ENCODE measurements at regions not wholly inside any gene's neighbourhood (a gene's known extent, or its start where the extent isn't known, plus 50 kb on each side); places are given as distances from the start of the nearest gene placed in this dataset.

GRCh38 chr4:42732776-42733175, 75.9 kb upstream of the ATP8A1 start:
- no peak overlapping the region for H3K4me3 ChIP-seq (ENCODE audit: low read length in 2 of 2)
- no peak overlapping the region for H2BK120ac ChIP-seq (ENCODE audit: low read depth, low read length)
- H2BK15ac ChIP-seq (ENCODE audit: low read length): no peak overlapping the region
- H3K4ac ChIP-seq (ENCODE audit: low read length): no peak overlapping the region
- DNase-seq (ENCODE audit: low spot score): no peak
- H3K9me3 ChIP-seq (replicated peaks in 1 of 2; ENCODE audit: control insufficient read depth in 2 of 2, insufficient read depth in 1 of 2, low read depth in 1 of 2, low read length in 2 of 2): no peaks in the 10 kb centered on the region
- no peak overlapping the region for H2BK5ac ChIP-seq (ENCODE audit: low read length)
- no peak overlapping the region for H4K8ac ChIP-seq (ENCODE audit: low read depth, low read length)
- H2AK5ac ChIP-seq (ENCODE audit: low read depth, low read length): no peak overlapping the region
- no peaks in the 10 kb centered on the region for H3K27me3 ChIP-seq (ENCODE audit: control insufficient read depth in 3 of 3, insufficient read depth in 3 of 3, low read depth in 1 of 3, low read length in 3 of 3)
- WGBS, 2 donors (ENCODE audit: extremely low coverage in 2 of 2, insufficient read length in 2 of 2, insufficient replicate concordance in 1 of 2): no CpG with 5 or more reads among the region's 5 CpGs
- no peak overlapping the region for H2BK12ac ChIP-seq (ENCODE audit: low read length)
- H3K36me3 ChIP-seq (replicated peaks in 1 of 2; ENCODE audit: control insufficient read depth in 2 of 2, insufficient read depth in 2 of 2, low read length in 2 of 2): no peaks in the 10 kb centered on the region
- no peak overlapping the region for H3K23ac ChIP-seq (ENCODE audit: low read depth, low read length, poor library complexity)
- H3K4me2 ChIP-seq (ENCODE audit: insufficient read depth, low read length, poor library complexity, severe bottlenecking): no peak overlapping the region
- H3K79me1 ChIP-seq (ENCODE audit: low read depth, low read length): no peaks in the 10 kb centered on the region
- H3K4me1 ChIP-seq (ENCODE audit: control insufficient read depth in 2 of 2, insufficient read depth in 1 of 2, low read depth in 1 of 2, low read length in 2 of 2): no peaks in the 10 kb centered on the region
- no peak overlapping the region for H3K14ac ChIP-seq (ENCODE audit: low read length)
- no peak overlapping the region for H3K9ac ChIP-seq (ENCODE audit: low read depth, low read length, poor library complexity)
- no peak overlapping the region for H3K18ac ChIP-seq (ENCODE audit: low read length)
- no peak overlapping the region for H3K27ac ChIP-seq (replicated peaks; ENCODE audit: low read length)
- no peak overlapping the region for H2AFZ ChIP-seq (ENCODE audit: low read length)
- no peak overlapping the region for H4K91ac ChIP-seq (ENCODE audit: low read depth, low read length, poor library complexity)

GRCh38 chr4:42729505-42730237, 72.8 kb upstream of the ATP8A1 start:
- no peak overlapping the region for H3K4ac ChIP-seq (ENCODE audit: low read length)
- H3K9ac ChIP-seq (ENCODE audit: low read depth, low read length, poor library complexity): no peak overlapping the region
- H2BK12ac ChIP-seq (ENCODE audit: low read length): no peak overlapping the region
- H3K4me3 ChIP-seq (ENCODE audit: low read length in 2 of 2): no peak overlapping the region
- no peak overlapping the region for H3K23ac ChIP-seq (ENCODE audit: low read depth, low read length, poor library complexity)
- H3K4me2 ChIP-seq (ENCODE audit: insufficient read depth, low read length, poor library complexity, severe bottlenecking): no peak overlapping the region
- no peak overlapping the region for H3K27ac ChIP-seq (replicated peaks; ENCODE audit: low read length)
- no peak overlapping the region for H2BK120ac ChIP-seq (ENCODE audit: low read depth, low read length)
- no peak overlapping the region for H2BK15ac ChIP-seq (ENCODE audit: low read length)
- no peaks in the 10 kb centered on the region for H3K27me3 ChIP-seq (ENCODE audit: control insufficient read depth in 3 of 3, insufficient read depth in 3 of 3, low read depth in 1 of 3, low read length in 3 of 3)
- no peak for DNase-seq (ENCODE audit: low spot score)
- no peak overlapping the region for H3K18ac ChIP-seq (ENCODE audit: low read length)
- no CpG with 5 or more reads among the region's 4 CpGs for WGBS, 2 donors (ENCODE audit: extremely low coverage in 2 of 2, insufficient read length in 2 of 2, insufficient replicate concordance in 1 of 2)
- H3K36me3 ChIP-seq (replicated peaks in 1 of 2; ENCODE audit: control insufficient read depth in 2 of 2, insufficient read depth in 2 of 2, low read length in 2 of 2): no peaks in the 10 kb centered on the region
- no peak overlapping the region for H4K91ac ChIP-seq (ENCODE audit: low read depth, low read length, poor library complexity)
- H3K9me3 ChIP-seq (replicated peaks in 1 of 2; ENCODE audit: control insufficient read depth in 2 of 2, insufficient read depth in 1 of 2, low read depth in 1 of 2, low read length in 2 of 2): no peaks in the 10 kb centered on the region
- no peak overlapping the region for H4K8ac ChIP-seq (ENCODE audit: low read depth, low read length)
- no peak overlapping the region for H2AK5ac ChIP-seq (ENCODE audit: low read depth, low read length)
- H2AFZ ChIP-seq (ENCODE audit: low read length): no peak overlapping the region
- no peaks in the 10 kb centered on the region for H3K79me1 ChIP-seq (ENCODE audit: low read depth, low read length)
- H3K14ac ChIP-seq (ENCODE audit: low read length): no peak overlapping the region
- no peak overlapping the region for H2BK5ac ChIP-seq (ENCODE audit: low read length)
- H3K4me1 ChIP-seq (ENCODE audit: control insufficient read depth in 2 of 2, insufficient read depth in 1 of 2, low read depth in 1 of 2, low read length in 2 of 2): no peaks in the 10 kb centered on the region

DNA sequence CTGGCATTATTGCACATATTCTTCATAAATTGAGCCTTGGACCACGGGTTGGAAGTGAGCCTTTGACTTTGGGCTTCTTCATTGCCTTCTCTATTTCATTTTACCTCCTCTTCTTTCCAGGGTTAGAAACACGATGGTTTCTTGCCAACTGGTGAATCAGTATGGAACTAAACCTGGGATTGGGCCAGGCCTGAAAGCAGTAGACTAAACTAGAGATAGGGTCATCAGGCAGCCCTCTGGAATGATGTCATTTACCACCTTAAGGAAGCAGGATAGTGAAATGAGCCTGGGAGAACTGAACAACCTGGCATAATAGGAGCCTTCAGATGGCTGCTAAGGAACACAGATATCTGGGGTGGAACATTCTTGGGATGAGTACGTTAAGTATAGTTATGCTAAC, 67.5 kb upstream of the ATP8A1 start:
- Histone ChIP-seq H3K4ac (ENCODE audit: low read length) (no peak overlapping the region), H3K79me1 (ENCODE audit: low read depth, low read length) (no peaks in the 10 kb centered on the region), H2BK5ac (ENCODE audit: low read length) (no peak overlapping the region), H4K91ac (ENCODE audit: low read depth, low read length, poor library complexity) (no peak overlapping the region), H3K18ac (ENCODE audit: low read length) (no peak overlapping the region), H3K27me3 (ENCODE audit: control insufficient read depth in 3 of 3, insufficient read depth in 3 of 3, low read depth in 1 of 3, low read length in 3 of 3) (no peaks in the 10 kb centered on the region), H4K8ac (ENCODE audit: low read depth, low read length) (no peak overlapping the region), H3K9me3 (replicated peaks in 1 of 2; ENCODE audit: control insufficient read depth in 2 of 2, insufficient read depth in 1 of 2, low read depth in 1 of 2, low read length in 2 of 2) (no peaks in the 10 kb centered on the region), H3K23ac (ENCODE audit: low read depth, low read length, poor library complexity) (no peak overlapping the region), H3K36me3 (replicated peaks in 1 of 2; ENCODE audit: control insufficient read depth in 2 of 2, insufficient read depth in 2 of 2, low read length in 2 of 2) (no peaks in the 10 kb centered on the region), H3K27ac (replicated peaks; ENCODE audit: low read length) (no peak overlapping the region), H2AK5ac (ENCODE audit: low read depth, low read length) (no peak overlapping the region), H2BK120ac (ENCODE audit: low read depth, low read length) (no peak overlapping the region), H3K4me3 (ENCODE audit: low read length in 2 of 2) (no peak overlapping the region), H2BK15ac (ENCODE audit: low read length) (no peak overlapping the region), H2BK12ac (ENCODE audit: low read length) (no peak overlapping the region), H3K4me1 (ENCODE audit: control insufficient read depth in 2 of 2, insufficient read depth in 1 of 2, low read depth in 1 of 2, low read length in 2 of 2) (no peaks in the 10 kb centered on the region), H3K9ac (ENCODE audit: low read depth, low read length, poor library complexity) (no peak overlapping the region), H3K4me2 (ENCODE audit: insufficient read depth, low read length, poor library complexity, severe bottlenecking) (no peak overlapping the region), H3K14ac (ENCODE audit: low read length) (no peak overlapping the region), H2AFZ (ENCODE audit: low read length) (no peak overlapping the region)
- WGBS, 2 donors (ENCODE audit: extremely low coverage in 2 of 2, insufficient read length in 2 of 2, insufficient replicate concordance in 1 of 2): no CpG with 5 or more reads among the region's 3 CpGs
- DNase-seq (ENCODE audit: low spot score): no peak

DNA sequence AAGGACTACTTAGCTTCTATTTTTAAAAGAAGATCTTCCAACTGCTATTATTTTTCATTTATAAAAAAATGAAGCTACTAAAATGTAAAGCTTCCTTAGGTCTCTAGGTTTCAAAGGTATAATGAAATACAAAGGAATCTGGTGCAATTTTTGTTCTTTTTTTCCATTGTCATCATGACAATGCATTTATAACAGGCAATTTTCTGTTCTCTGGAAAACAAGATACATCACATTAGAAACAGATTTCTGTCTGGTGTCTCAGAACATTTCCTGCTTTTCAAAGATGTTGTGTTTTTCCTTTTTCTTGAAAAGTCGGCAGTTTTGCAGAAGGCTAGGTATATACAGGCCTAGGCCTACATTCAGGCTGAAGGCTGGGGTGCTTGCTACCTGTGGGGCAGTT, 63.6 kb upstream of the ATP8A1 start:
- no peak overlapping the region for H3K23ac ChIP-seq (ENCODE audit: low read depth, low read length, poor library complexity)
- H3K18ac ChIP-seq (ENCODE audit: low read length): no peak overlapping the region
- no CpG with 5 or more reads among the region's 1 CpG for WGBS, 2 donors (ENCODE audit: extremely low coverage in 2 of 2, insufficient read length in 2 of 2, insufficient replicate concordance in 1 of 2)
- no peak overlapping the region for H2AFZ ChIP-seq (ENCODE audit: low read length)
- no peaks in the 10 kb centered on the region for H3K9me3 ChIP-seq (replicated peaks in 1 of 2; ENCODE audit: control insufficient read depth in 2 of 2, insufficient read depth in 1 of 2, low read depth in 1 of 2, low read length in 2 of 2)
- no peak overlapping the region for H2BK5ac ChIP-seq (ENCODE audit: low read length)
- no peak overlapping the region for H2BK120ac ChIP-seq (ENCODE audit: low read depth, low read length)
- no peaks in the 10 kb centered on the region for H3K4me1 ChIP-seq (ENCODE audit: control insufficient read depth in 2 of 2, insufficient read depth in 1 of 2, low read depth in 1 of 2, low read length in 2 of 2)
- no peak overlapping the region for H4K91ac ChIP-seq (ENCODE audit: low read depth, low read length, poor library complexity)
- no peak overlapping the region for H3K4me3 ChIP-seq (ENCODE audit: low read length in 2 of 2)
- no peak overlapping the region for H3K9ac ChIP-seq (ENCODE audit: low read depth, low read length, poor library complexity)
- no peaks in the 10 kb centered on the region for H3K79me1 ChIP-seq (ENCODE audit: low read depth, low read length)
- no peak overlapping the region for H3K27ac ChIP-seq (replicated peaks; ENCODE audit: low read length)
- no peaks in the 10 kb centered on the region for H3K36me3 ChIP-seq (replicated peaks in 1 of 2; ENCODE audit: control insufficient read depth in 2 of 2, insufficient read depth in 2 of 2, low read length in 2 of 2)
- DNase-seq (ENCODE audit: low spot score): no peak
- H2AK5ac ChIP-seq (ENCODE audit: low read depth, low read length): no peak overlapping the region
- H3K4ac ChIP-seq (ENCODE audit: low read length): no peak overlapping the region
- H3K14ac ChIP-seq (ENCODE audit: low read length): no peak overlapping the region
- H2BK12ac ChIP-seq (ENCODE audit: low read length): no peak overlapping the region
- no peaks in the 10 kb centered on the region for H3K27me3 ChIP-seq (ENCODE audit: control insufficient read depth in 3 of 3, insufficient read depth in 3 of 3, low read depth in 1 of 3, low read length in 3 of 3)
- no peak overlapping the region for H2BK15ac ChIP-seq (ENCODE audit: low read length)
- H4K8ac ChIP-seq (ENCODE audit: low read depth, low read length): no peak overlapping the region
- no peak overlapping the region for H3K4me2 ChIP-seq (ENCODE audit: insufficient read depth, low read length, poor library complexity, severe bottlenecking)
